HCT116 (cell line): ENCODE measurements at regions not wholly inside any gene's neighbourhood (a gene's known extent, or its start where the extent isn't known, plus 50 kb on each side); places are given as distances from the start of the nearest gene placed in this dataset.

Source experiments
- ATAC-seq: fragments of 200-7000 bp; cut with Tn5 transposase; 2 replicates; pipeline ENCODE4 v1.9.1; 2020; ENCODE audit warnings: mild to moderate bottlenecking, moderate library complexity
- BruUV-seq: library from RNA; stranded (reverse); fragments of 400-500 nt; replicated peaks from 2 replicates; lab custom pipeline; 2021; lab: Mats Ljungman, UMichigan
- CTCF ChIA-PET: fragments of 300-600 bp; sonication (Branson Sonifier 250); formaldehyde crosslinking; loops from one replicate; lab custom pipeline; 2021; ENCODE audit warnings: antibody characterized with exemption; lab: Charles Lee
- POLR2A ChIA-PET: fragments of 300-600, 350-600 bp; sonication (Branson Sonifier 250); formaldehyde crosslinking; loops from one replicate; lab custom pipeline; 2021; ENCODE audit warnings: antibody characterized with exemption; lab: Charles Lee
- RAD21 ChIA-PET, 2 experiments: fragments of 300-600 bp; sonication (Branson Sonifier 250); formaldehyde crosslinking; loops; one replicate each; lab custom pipeline; 2023; ENCODE audit warnings: low total read pairs in 2 of 2; ENCODE audit not compliant: uncharacterized antibody in 2 of 2, unreplicated experiment in 2 of 2, low non-redundant PET in 1 of 2; lab: Charles Lee
- DNase-seq: peaks from one replicate; pipeline ENCODE4 v3.0.0-alpha.2; 2010; ENCODE audit warnings: low read depth, low spot score
- H2AFZ ChIP-seq: fragments of 200-600 bp; shearing (Covaris generic), sonication (generic); 2 replicates; pipeline ENCODE4 v1.6.1; 2017; ENCODE audit warnings: low read depth, mixed run types, mixed read lengths, antibody characterized with exemption, low read length; ENCODE audit not compliant: poor library complexity, severe bottlenecking
- H3K27ac ChIP-seq: 2 replicates; pipeline ENCODE4 v1.5.1; 2012; ENCODE audit warnings: low read depth, low read length
- H3K27me3 ChIP-seq: fragments of 200-600 bp; sonication (generic); 2 replicates; pipeline ENCODE4 v1.6.1; 2016; ENCODE audit warnings: mixed run types, low read length, mixed read lengths; ENCODE audit not compliant: insufficient read depth
- H3K36me3 ChIP-seq, 2 experiments: fragments of 200-500 bp in 1 of 2; fragments of 200-600 bp in 1 of 2; sonication (Bioruptor generic) in 1 of 2; sonication (generic) in 1 of 2; 2 replicates each; pipeline versions ENCODE4 v1.5.1 to v1.6.1; 2014 to 2016; ENCODE audit warnings: low read length in 2 of 2, inconsistent platforms in 1 of 2, mixed read lengths in 1 of 2, mixed run types in 1 of 2; ENCODE audit not compliant: insufficient read depth in 2 of 2, control insufficient read depth in 1 of 2
- H3K4me1 ChIP-seq, 2 experiments: fragments of 200-600 bp in 1 of 2; sonication (generic) in 1 of 2; 2 replicates each; pipeline versions ENCODE4 v1.5.1 to v1.6.1; 2012 to 2017; ENCODE audit warnings: low read length in 2 of 2, inconsistent platforms in 1 of 2, mild to moderate bottlenecking in 1 of 2, mixed read lengths in 1 of 2, mixed run types in 1 of 2, moderate library complexity in 1 of 2; ENCODE audit not compliant: insufficient read depth in 2 of 2, control insufficient read depth in 1 of 2
- H3K4me2 ChIP-seq: fragments of 200-600 bp; sonication (generic); 2 replicates; pipeline ENCODE4 v1.6.1; 2017; ENCODE audit warnings: mixed run types, low read length, mixed read lengths
- H3K4me3 ChIP-seq, 2 experiments: fragments of 200-600 bp in 1 of 2; sonication (generic) in 1 of 2; replicated peaks in 1 of 2; 2 replicates each; pipeline ENCODE4 v1.5.1; 2011 to 2016; ENCODE audit warnings: low read length in 2 of 2, control low read depth in 1 of 2, low read depth in 1 of 2, mild to moderate bottlenecking in 1 of 2, mixed read lengths in 1 of 2, mixed run types in 1 of 2
- H3K79me2 ChIP-seq: fragments of 200-600 bp; sonication (generic); 2 replicates; pipeline ENCODE4 v1.6.1; 2017; ENCODE audit warnings: mild to moderate bottlenecking, mixed run types, low read length, moderate library complexity, mixed read lengths; ENCODE audit not compliant: insufficient read depth
- H3K9ac ChIP-seq: fragments of 200-600 bp; sonication (generic); 2 replicates; pipeline ENCODE4 v1.6.1; 2016; ENCODE audit warnings: low read length, mixed read lengths
- H3K9me2 ChIP-seq: fragments of 200-600 bp; sonication (generic), shearing (Covaris generic); 2 replicates; pipeline ENCODE4 v1.6.1; 2017; ENCODE audit warnings: mixed run types, mild to moderate bottlenecking, moderate library complexity; ENCODE audit not compliant: insufficient read depth
- H3K9me3 ChIP-seq, 2 experiments: fragments of 200-500 bp in 1 of 2; fragments of 200-600 bp in 1 of 2; sonication (Bioruptor generic) in 1 of 2; sonication (generic) in 1 of 2; 2 replicates each; pipeline ENCODE4 v1.6.1; 2014 to 2017; ENCODE audit warnings: low read length in 2 of 2, mixed read lengths in 2 of 2, inconsistent platforms in 1 of 2, low read depth in 1 of 2, mild to moderate bottlenecking in 1 of 2, mixed run types in 1 of 2, moderate library complexity in 1 of 2; ENCODE audit not compliant: control insufficient read depth in 1 of 2, insufficient read depth in 1 of 2
- H4K20me1 ChIP-seq: fragments of 200-600 bp; sonication (generic), shearing (Covaris generic); 2 replicates; pipeline ENCODE4 v1.6.1; 2017; ENCODE audit warnings: mixed run types, mild to moderate bottlenecking, moderate library complexity; ENCODE audit not compliant: insufficient read depth
- CBX3 ChIP-seq: IDR thresholded peaks from 2 replicates; pipeline ENCODE4 v1.6.1; 2012; ENCODE audit warnings: low read depth
- CTCF ChIP-seq, 3 experiments: fragments of 200-600 bp in 1 of 3; sonication (generic) in 1 of 3; IDR thresholded peaks in 2 of 3; conservative IDR thresholded peaks in 1 of 3; 2 replicates each; pipeline ENCODE4 v1.5.1; 2012 to 2017; ENCODE audit warnings: low read depth in 2 of 3, low read length in 2 of 3, antibody characterized with exemption in 1 of 3, borderline replicate concordance in 1 of 3, control low read depth in 1 of 3, mild to moderate bottlenecking in 1 of 3, mixed read lengths in 1 of 3, mixed run types in 1 of 3, moderate library complexity in 1 of 3; ENCODE audit not compliant: insufficient read depth in 1 of 3
- EGR1 ChIP-seq: IDR thresholded peaks from 2 replicates; pipeline ENCODE4 v1.6.1; 2012; ENCODE audit warnings: low read depth
- EZH2phosphoT487 ChIP-seq: fragments of 200-600 bp; IDR thresholded peaks from 2 replicates; pipeline ENCODE4 v1.6.1; 2018; ENCODE audit warnings: antibody characterized with exemption, borderline replicate concordance
- JUND ChIP-seq: IDR thresholded peaks from 2 replicates; pipeline ENCODE4 v1.6.1; 2012
- POLR2A ChIP-seq: IDR thresholded peaks from 2 replicates; pipeline ENCODE4 v1.7.0; 2011; ENCODE audit warnings: borderline replicate concordance; ENCODE audit not compliant: insufficient read depth, insufficient read length; ENCODE audit errors: extremely low read depth
- RAD21 ChIP-seq: IDR thresholded peaks from 2 replicates; pipeline ENCODE4 v1.6.1; 2012; ENCODE audit warnings: low read depth, mild to moderate bottlenecking
- SRF ChIP-seq: IDR thresholded peaks from 2 replicates; pipeline ENCODE4 v1.6.1; 2012; ENCODE audit warnings: low read depth
- ZFX ChIP-seq: fragments of 450-650 bp; IDR thresholded peaks from 2 replicates; pipeline ENCODE4 v1.6.1; 2017
- intact Hi-C: fragments of 100-400 bp; cut with micrococcal nuclease; formaldehyde crosslinking; loops from 2 replicates; pipeline ENCODE4 v1.10.0; 2022

GRCh38 chr1:187383366-187383765 is 554.6 kb downstream of the PLA2G4A start:
- ATAC-seq = no peak
- intact Hi-C loops = no loop called here

GRCh38 chr1:187384504-187384903 is 555.8 kb downstream of the PLA2G4A start:
- Histone ChIP-seq H3K4me3 (no peak overlapping the region), H3K9me2 (no peaks in the 10 kb centered on the region), H2AFZ (no peak overlapping the region), H3K9ac (no peak overlapping the region), H3K9me3 (no peaks in the 10 kb centered on the region), H3K4me1 (no peaks in the 10 kb centered on the region), H3K79me2 (no peaks in the 10 kb centered on the region), H3K36me3 (no peaks in the 10 kb centered on the region), H3K4me2 (no peak overlapping the region), H3K27me3 (no peaks in the 10 kb centered on the region), H4K20me1 (no peaks in the 10 kb centered on the region), H3K27ac (no peak overlapping the region)
- ATAC-seq (no peak), DNase-seq (no peak)
- intact Hi-C loops = no loop called here
- CTCF ChIA-PET = no interaction called here
- POLR2A ChIA-PET = no interaction called here
- no TSS peak for BruUV-seq
- TF ChIP-seq RAD21 (no peak), SRF (no peak)
- RAD21 ChIA-PET = no interaction called here

More at GRCh38 chr1:187383366-187383765, 554.6 kb downstream of the PLA2G4A start:
- Histone ChIP-seq H3K9me2 (no peaks in the 10 kb centered on the region), H2AFZ (no peak overlapping the region), H3K27me3 (no peaks in the 10 kb centered on the region), H3K4me2 (no peak overlapping the region), H3K27ac (no peak overlapping the region), H3K79me2 (no peaks in the 10 kb centered on the region), H3K4me1 (no peaks in the 10 kb centered on the region), H3K9ac (no peak overlapping the region), H3K4me3 (no peak overlapping the region), H3K36me3 (no peaks in the 10 kb centered on the region), H3K9me3 (no peaks in the 10 kb centered on the region), H4K20me1 (no peaks in the 10 kb centered on the region)
- TF ChIP-seq CBX3 (no peak), POLR2A (no peak), CTCF (IDR thresholded peaks at IDR 0.05 in 2 of 3, conservative IDR thresholded peaks at IDR 0.05 in 1 of 3; ENCODE audit: borderline replicate concordance in 1 of 3, insufficient read depth in 1 of 3, low read depth in 2 of 3, low read length in 2 of 3) (peak in 2 of 3 experiments; percentile 27 to 36; a peak in 3 of 6 replicates), EGR1 (no peak), RAD21 (0 out of 2 replicates have a peak, but pooled peaks have one; percentile 27), EZH2phosphoT487 (no peak), JUND (no peak), ZFX (no peak)
- ChIA-PET POLR2A (no interaction called here), CTCF (no interaction called here), RAD21 (no interaction called here)
- DNase-seq = no peak
- BruUV-seq = no TSS peak
